Mucosa of descending colon (tissue), 3 donors: ENCODE measurements at regions not wholly inside any gene's neighbourhood (a gene's known extent, or its start where the extent isn't known, plus 50 kb on each side); places are given as distances from the start of the nearest gene placed in this dataset.
A peak's percentile ranks its signal among the peaks of the same experiment; 100 is the strongest.
"Not testable (repeated sequence)": the region's sequence is repeated elsewhere in the genome, so short reads cannot be mapped to it uniquely, and the experiment has no call there.

ENCODE experiments used
- ATAC-seq: fragments of 200-7000 bp; cut with Tn5 transposase; one replicate; pipeline ENCODE4 v1.9.1; 2020; ENCODE audit warnings: mild to moderate bottlenecking, moderate library complexity
- DNase-seq, 3 donors: peaks; one replicate each; pipeline ENCODE4 v3.0.0-alpha.2; 2020
- H3K36me3 ChIP-seq: fragments of 200-600 bp; one replicate; pipeline ENCODE4 v1.8.0; 2021; ENCODE audit warnings: low read depth, mild to moderate bottlenecking
- H3K4me1 ChIP-seq: fragments of 200-600 bp; one replicate; pipeline ENCODE4 v1.8.0; 2021; ENCODE audit warnings: low read depth, mild to moderate bottlenecking
- H3K4me3 ChIP-seq: fragments of 200-600 bp; one replicate; pipeline ENCODE4 v1.8.0; 2021; ENCODE audit warnings: mild to moderate bottlenecking
- H3K9me3 ChIP-seq: fragments of 200-600 bp; one replicate; pipeline ENCODE4 v1.8.0; 2021; ENCODE audit warnings: mild to moderate bottlenecking
- intact Hi-C, 2 donors: fragments of 100-400 bp; cut with DNase I in 1 of 2; cut with micrococcal nuclease in 1 of 2; formaldehyde crosslinking; loops; one replicate each; pipeline versions ENCODE4 v1.11.0 to v1.11.1; 2022; cut with DNase I, micrococcal nuclease
- TF ChIP-seq, protein P1 (sequence below): fragments of 200-600 bp; IDR thresholded peaks from one replicate; pipeline ENCODE4 v1.8.0; 2022; ENCODE audit warnings: antibody characterized with exemption, mild to moderate bottlenecking
- donor health status: DM: no; HTN: no; CAD: no; lungs with moderate emphysema.
- donor health status: DM: no; HTN: no; CAD: no.
- donor health status: DM: no; HTN: yes; CAD: no.

DNA sequence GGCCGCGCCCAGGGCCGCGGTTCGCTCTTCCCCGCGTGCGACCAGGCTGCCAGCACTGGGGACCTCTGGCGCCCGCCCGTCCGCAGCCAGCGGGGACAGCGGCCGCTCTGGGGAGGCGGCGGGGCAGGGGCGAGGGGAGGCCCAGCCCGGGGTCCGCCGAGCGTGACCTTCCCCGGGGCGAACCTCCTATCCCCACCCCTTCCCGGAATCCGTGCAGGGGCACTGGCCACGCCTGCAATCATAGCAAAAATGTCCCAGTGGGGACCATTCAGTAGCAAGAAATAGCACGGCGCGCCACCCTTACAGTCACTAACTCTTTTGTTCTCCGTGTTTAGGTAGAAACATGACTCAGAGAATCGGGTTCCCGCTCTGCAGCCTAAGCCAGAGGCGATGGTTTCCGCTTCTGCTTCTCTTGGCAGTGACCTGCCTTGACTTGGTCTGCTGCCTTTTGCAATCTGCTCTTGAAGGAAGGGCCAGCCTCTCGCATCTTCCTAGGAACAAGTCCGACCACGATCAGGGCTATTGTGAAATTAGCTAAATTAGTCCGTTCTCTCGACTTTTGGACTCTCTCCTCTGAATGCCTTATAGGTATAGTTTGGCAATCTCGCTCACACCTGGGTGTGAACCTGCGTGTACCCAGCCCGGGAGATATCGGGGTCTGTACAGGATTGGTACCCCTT is 79.3 kb upstream of the ACBD5 start:
- Histone ChIP-seq H3K4me1 (no peaks in the 10 kb centered on the region), H3K4me3 (no peak overlapping the region), H3K36me3 (no peaks in the 10 kb centered on the region), H3K9me3 (no peaks in the 10 kb centered on the region)
- peak; percentile 34 to 58 (median 38) for DNase-seq
- intact Hi-C loops = no loop called here
- TF ChIP-seq, protein P1, sequence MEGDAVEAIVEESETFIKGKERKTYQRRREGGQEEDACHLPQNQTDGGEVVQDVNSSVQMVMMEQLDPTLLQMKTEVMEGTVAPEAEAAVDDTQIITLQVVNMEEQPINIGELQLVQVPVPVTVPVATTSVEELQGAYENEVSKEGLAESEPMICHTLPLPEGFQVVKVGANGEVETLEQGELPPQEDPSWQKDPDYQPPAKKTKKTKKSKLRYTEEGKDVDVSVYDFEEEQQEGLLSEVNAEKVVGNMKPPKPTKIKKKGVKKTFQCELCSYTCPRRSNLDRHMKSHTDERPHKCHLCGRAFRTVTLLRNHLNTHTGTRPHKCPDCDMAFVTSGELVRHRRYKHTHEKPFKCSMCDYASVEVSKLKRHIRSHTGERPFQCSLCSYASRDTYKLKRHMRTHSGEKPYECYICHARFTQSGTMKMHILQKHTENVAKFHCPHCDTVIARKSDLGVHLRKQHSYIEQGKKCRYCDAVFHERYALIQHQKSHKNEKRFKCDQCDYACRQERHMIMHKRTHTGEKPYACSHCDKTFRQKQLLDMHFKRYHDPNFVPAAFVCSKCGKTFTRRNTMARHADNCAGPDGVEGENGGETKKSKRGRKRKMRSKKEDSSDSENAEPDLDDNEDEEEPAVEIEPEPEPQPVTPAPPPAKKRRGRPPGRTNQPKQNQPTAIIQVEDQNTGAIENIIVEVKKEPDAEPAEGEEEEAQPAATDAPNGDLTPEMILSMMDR = no peak
- peak; percentile 89 for ATAC-seq

DNA sequence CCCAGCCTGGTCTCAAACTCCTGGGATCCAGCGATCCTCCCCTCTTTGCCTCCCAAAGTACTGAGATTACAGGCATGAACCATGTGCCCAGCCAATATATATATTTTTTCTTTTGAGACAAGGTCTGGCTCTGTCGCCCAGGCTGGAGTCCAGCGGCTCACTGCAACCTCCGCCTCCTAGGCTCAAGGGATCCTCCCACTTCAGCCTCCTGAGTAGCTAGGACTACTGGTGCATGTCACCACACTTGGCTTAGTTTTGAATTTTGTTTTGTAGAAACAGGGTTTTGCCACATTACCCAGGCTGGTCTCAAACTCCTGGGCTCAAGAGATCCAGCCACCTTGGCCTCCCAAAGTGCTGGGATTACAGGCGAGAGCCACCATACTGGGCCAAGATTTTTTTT is 78.5 kb upstream of the ACBD5 start:
- H3K4me3 ChIP-seq, H3K9me3 ChIP-seq, H3K4me1 ChIP-seq, DNase-seq, ATAC-seq, H3K36me3 ChIP-seq, intact Hi-C loops: not testable (repeated sequence)

DNA sequence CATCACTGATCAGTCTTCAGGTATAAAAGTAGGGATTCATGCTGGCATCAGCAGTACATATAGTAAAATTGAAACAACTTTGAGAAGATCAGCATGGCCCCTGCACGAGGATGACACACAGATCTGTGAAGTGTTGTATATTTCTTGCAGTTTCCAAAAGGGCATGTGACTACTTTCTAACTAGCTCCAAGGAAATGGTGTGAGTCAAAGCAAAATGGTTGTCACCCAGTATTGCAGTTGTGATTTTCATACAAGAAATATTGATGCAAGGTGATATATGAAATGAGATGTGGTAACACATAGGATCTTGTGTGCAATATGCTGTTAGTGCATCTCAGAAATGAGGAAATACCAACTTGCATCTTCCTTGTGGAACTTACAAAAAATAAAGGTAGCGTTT is 74.5 kb upstream of the ACBD5 start:
- H3K4me3 ChIP-seq, H3K9me3 ChIP-seq, H3K4me1 ChIP-seq, DNase-seq, H3K36me3 ChIP-seq, intact Hi-C loops, ATAC-seq: not testable (repeated sequence)

GRCh38 chr10:27313586-27313985 is 73.0 kb upstream of the ACBD5 start:
- H3K9me3 ChIP-seq, DNase-seq, intact Hi-C loops, H3K4me3 ChIP-seq, ATAC-seq, H3K36me3 ChIP-seq, H3K4me1 ChIP-seq: not testable (repeated sequence)

GRCh38 chr10:27312854-27313253 is 72.3 kb upstream of the ACBD5 start:
- no peak for DNase-seq
- H3K4me3 ChIP-seq = no peak overlapping the region
- TF ChIP-seq, protein P1 = no peak
- no peaks in the 10 kb centered on the region for H3K36me3 ChIP-seq
- H3K9me3 ChIP-seq = no peaks in the 10 kb centered on the region
- peak; percentile 54 for ATAC-seq
- intact Hi-C loops = no loop called here
- no peaks in the 10 kb centered on the region for H3K4me1 ChIP-seq

DNA sequence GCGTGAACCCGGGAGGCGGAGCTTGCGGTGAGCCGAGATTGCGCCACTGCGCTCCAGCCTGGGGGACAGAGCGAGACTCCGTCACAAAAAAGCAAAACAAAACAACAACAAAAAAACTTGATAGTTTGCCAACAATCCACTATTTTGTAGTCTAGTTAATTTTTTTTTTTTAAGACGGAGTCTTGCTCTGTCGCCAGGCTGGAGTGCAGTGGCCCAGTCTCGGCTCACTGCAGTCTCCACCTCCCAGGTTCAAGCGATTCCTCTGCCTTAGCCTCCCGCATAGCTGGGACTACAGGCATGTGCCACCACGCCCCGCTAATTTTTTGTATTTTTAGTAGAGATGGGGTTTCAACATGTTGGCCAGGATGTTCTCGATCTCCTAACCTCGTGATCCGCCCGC is 71.2 kb upstream of the ACBD5 start:
- H3K36me3 ChIP-seq, ATAC-seq, DNase-seq, H3K4me3 ChIP-seq, H3K4me1 ChIP-seq, H3K9me3 ChIP-seq, intact Hi-C loops: not testable (repeated sequence)

GRCh38 chr10:27298522-27298850 is 57.9 kb upstream of the ACBD5 start:
- ATAC-seq, H3K9me3 ChIP-seq, H3K4me3 ChIP-seq, H3K4me1 ChIP-seq, intact Hi-C loops, H3K36me3 ChIP-seq: not testable (repeated sequence)
- peak in 1 of 3 donors; percentile 13 for DNase-seq

DNA sequence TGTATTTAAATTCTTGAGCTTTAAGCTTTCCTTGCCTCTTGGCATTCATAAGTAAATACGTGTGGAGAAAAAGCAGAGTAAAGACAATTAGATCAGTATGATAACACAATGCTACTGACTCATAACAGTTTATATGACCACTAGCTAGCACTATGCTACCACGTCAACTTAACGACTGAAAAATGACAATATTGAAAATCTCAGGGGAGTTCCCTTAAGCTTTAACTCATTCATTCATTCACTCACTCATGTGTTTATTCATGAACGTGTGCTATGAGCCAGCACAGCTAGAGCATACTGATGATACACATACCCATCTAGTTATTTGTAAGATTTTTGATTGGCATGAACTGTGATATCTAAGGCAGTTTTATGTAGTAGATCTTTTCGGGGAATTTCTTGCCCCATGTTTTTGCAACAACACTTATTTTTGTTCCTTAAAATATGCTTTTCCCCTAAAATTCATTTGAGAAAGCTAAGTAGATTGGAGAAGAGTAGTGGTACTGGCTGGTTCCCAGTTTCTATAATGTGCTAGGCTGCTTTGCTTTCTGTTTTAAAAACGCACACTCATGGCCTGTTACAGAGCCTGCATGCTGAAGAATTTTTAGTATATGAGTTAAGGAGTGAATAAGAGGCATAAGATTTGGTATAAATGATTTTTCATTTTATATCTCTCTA is 57.4 kb upstream of the ACBD5 start:
- intact Hi-C loops = no loop called here
- no peak for DNase-seq
- no peaks in the 10 kb centered on the region for H3K4me1 ChIP-seq
- H3K36me3 ChIP-seq = no peaks in the 10 kb centered on the region
- no peak overlapping the region for H3K4me3 ChIP-seq
- ATAC-seq = no peak
- H3K9me3 ChIP-seq = no peaks in the 10 kb centered on the region
- TF ChIP-seq, protein P1 = no peak

GRCh38 chr10:27296285-27296684 is 55.7 kb upstream of the ACBD5 start:
- DNase-seq, H3K9me3 ChIP-seq, H3K4me3 ChIP-seq, H3K36me3 ChIP-seq, intact Hi-C loops, H3K4me1 ChIP-seq, ATAC-seq: not testable (repeated sequence)

DNA sequence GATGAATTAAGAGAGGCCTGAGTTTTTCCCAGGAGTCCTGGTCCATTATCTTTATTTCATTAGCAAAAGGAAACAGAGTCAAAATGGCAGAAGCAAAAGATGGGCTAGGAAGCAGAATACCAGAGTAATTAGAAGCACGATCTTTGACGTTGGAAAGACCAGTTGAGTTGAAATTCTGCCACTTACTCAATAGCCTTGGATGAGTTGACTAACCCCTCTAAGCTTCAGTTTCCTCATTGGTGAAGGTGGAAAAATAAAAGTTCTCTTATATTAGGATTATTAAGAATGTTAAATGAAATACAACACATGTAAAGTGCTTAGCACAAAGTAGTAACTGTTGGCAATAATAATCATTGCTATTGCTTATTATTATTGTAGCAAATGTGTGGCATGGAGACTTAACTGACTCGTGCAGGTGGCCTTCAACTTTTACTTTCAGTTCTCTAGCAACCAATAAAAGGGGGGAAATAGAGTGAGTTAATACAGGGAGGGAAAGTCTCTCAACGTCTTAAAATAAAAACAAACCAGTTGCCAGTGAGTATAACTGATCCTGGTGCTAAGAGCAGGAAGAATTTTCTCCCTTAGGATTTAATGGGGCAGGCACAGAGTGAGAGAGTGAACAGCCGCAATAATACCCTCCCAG is 50.8 kb upstream of the ACBD5 start:
- H3K4me1 ChIP-seq, intact Hi-C loops, ATAC-seq, H3K4me3 ChIP-seq, H3K9me3 ChIP-seq, H3K36me3 ChIP-seq, DNase-seq: not testable (repeated sequence)
